Stimulated activated CD4-positive, alpha-beta T cell treated with anti-CD3 and anti-CD28 coated beads, Interleukin-4, amount 100 ng/mL, for 48 hours (primary cell): ENCODE measurements at regions not wholly inside any gene's neighbourhood (a gene's known extent, or its start where the extent isn't known, plus 50 kb on each side); places are given as distances from the start of the nearest gene placed in this dataset.
"Not testable (repeated sequence)": the region's sequence is repeated elsewhere in the genome, so short reads cannot be mapped to it uniquely, and the experiment has no call there.

Source experiments
- DNase-seq, 2 donors: peaks; one replicate each; pipeline ENCODE4 v3.0.0-alpha.2; 2020; ENCODE audit warnings: low read depth in 2 of 2

GRCh38 chr1:79543394-79543793 lies 536.9 kb upstream of the ADGRL4 start:
- DNase-seq: no peak

- no peak for DNase-seq
These were observed 532.5 kb upstream of the ADGRL4 start for GRCh38 chr1:79539001-79539400.

GRCh38 chr1:79532555-79532954 lies 526.0 kb upstream of the ADGRL4 start:
- no peak for DNase-seq

- DNase-seq: no peak
These were observed 525.3 kb upstream of the ADGRL4 start for GRCh38 chr1:79531790-79532189.

DNA sequence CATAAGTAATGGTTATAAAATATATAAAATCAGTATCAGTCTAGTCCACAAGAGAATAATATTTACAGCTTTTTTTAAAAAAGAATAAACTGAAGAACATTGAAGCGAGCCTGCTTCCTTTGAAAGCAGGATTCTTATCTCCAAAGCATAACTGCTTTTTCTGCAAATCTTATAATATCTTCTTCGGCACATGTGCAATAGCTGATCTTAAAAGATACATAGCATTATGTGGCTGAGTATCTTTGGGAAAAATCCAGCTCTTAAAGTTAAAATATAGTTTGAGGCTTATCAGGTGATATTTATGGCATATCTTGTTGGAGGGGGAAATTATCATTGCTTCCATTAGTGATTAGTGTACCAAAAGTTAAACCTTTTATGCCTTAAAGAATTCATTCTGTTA lies 523.9 kb upstream of the ADGRL4 start:
- no peak for DNase-seq

DNA sequence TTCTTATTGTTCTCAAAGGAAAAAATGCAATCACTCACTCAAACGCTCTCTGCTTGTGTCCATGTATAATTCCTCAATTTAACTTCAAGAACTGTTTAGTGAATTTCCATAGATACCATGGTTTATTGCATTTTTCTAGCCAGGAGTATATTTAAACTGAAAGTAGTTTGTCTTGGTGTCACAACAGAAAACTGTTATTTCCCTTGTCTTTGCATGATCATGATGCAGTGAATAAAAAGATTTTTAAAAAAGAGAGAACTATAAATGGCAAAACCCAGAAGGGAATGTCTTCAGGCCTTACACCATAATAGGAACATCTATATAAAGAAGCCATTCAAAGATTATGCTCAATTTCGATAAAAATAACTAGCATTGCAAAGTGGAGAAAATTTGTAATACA lies 523.5 kb upstream of the ADGRL4 start:
- no peak for DNase-seq

- DNase-seq: no peak
These were observed 517.6 kb upstream of the ADGRL4 start for GRCh38 chr1:79524126-79524525.

GRCh38 chr1:79519084-79519760 lies 512.7 kb upstream of the ADGRL4 start:
- no peak for DNase-seq

DNA sequence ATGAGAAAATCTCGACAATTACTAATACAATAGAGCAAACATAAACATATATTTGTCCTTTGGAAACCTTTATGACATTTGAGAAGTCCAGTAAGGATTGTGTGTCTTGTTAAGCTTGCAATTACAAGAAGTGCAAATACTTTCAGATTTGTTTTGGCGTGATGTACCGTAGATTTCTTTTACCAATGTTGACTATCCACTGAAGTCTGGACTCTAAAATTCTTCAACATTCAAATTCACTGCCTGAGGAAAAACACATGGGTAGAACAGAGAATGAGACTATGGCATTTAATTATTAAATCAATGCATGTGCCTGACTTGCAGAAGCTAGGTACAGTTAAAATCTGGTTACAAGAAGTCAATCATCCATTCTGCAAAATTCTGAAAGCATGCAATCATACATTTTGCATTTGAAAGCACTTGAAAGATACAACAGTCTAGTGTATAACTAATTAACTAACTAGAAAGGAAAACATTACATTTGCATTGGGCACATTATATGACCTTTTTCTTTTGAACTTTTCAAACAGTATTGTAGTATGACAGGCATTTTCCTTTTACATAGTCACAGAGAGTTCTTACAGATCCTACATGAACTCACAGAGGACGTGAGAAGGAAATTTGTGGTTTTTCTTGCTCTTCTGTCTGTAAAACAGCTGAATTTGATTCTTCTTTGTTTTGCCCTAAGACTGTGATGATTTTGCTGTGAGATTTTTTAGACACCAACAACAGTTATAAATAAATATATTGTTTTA lies 511.1 kb upstream of the ADGRL4 start:
- DNase-seq: no peak

DNA sequence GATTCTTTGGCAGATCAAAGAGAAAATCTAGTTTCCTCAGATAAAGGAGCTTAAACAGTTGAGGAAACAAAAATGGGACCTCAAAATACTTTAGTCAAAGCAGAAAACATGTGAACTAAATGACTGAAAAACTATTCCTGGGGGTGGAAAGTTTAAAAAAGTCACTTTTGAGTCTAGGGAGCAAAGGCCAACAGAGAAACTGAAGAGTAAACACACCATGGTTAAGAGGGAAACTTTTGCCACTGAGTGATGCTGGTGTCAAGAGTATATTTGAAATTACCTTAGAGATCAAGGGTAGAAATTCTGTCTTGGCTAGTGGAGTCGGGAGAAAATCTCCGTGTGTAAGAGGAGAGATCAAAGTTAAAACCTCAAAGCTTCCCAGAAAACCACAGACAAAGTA lies 501.2 kb upstream of the ADGRL4 start:
- DNase-seq: no peak

DNA sequence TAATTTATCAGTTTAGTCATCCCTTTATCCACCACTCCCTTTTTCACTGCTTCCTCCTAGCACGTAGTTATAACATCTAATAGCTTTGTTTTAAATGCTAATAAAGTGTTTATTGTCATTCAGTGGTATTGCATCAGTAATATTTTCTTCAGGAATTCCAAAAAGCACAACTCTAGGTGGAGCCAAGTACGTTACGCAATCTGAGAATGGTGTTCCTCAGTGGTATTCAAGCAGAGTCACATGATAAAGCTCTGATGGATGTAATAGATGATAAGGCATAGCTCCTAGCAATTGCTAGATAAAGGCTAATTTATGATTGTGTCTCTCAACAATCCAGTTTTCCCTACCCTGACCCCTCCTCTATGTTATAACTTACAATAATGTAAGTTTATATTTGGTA lies 494.6 kb upstream of the ADGRL4 start:
- no peak for DNase-seq

DNA sequence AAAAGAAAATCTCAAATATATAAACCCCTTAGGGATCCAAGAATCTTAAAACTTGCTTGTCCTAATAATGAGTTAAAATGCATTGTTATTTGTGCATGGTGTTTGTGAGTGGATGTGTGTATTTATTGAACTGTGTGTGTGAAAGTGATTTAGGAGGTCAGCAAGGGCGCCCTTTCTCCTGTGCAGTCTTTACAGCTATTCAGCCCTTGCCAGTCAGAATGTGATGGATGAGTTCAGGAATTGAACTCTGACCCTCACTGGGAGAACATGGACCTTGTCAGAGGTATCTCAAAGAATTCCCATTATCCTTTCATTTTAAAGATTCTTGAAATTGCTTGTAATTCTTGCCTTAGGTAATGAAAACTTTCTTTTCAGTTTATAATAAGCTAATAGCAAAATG lies 493.0 kb upstream of the ADGRL4 start:
- DNase-seq: no peak

GRCh38 chr1:79497193-79497773 lies 490.8 kb upstream of the ADGRL4 start:
- DNase-seq: no peak

GRCh38 chr1:79496129-79496528 lies 489.6 kb upstream of the ADGRL4 start:
- no peak for DNase-seq

- not testable (repeated sequence) for DNase-seq
These were observed 487.2 kb upstream of the ADGRL4 start for GRCh38 chr1:79493702-79494101.

GRCh38 chr1:79488572-79489121 lies 482.1 kb upstream of the ADGRL4 start:
- not testable (repeated sequence) for DNase-seq

DNA sequence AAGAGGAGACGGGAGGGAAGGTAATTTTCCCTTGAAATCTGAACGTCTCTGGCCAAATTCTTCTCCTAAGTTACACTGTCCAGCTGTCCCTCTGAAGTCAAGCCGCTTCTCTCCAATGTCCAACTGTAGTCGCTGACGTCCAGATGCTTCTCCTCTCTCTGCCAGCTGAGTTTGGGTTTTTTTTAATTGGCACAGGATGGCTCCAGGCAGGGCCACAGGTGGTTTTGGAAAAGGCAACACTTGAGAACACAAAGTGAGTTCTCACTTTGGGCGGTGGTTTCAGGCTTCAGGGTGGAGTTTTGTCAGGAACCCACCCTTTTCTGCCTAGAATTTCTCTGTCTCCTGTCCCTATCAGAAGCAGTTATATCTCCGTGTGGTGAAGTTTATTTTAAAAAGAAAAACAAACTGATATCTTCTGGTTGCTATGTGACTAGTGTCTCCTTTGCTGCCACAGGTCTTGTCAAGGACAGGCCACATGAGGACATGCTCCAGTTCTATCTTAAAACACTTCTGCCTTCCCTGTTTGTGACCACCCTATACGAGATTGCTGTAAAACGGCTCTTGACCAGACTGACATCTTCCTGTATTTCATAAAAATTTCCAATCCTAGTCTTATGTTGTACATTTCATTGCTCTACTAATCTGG lies 472.3 kb upstream of the ADGRL4 start:
- DNase-seq: no peak

- no peak for DNase-seq
These were observed 471.6 kb upstream of the ADGRL4 start for GRCh38 chr1:79478160-79478559.

DNA sequence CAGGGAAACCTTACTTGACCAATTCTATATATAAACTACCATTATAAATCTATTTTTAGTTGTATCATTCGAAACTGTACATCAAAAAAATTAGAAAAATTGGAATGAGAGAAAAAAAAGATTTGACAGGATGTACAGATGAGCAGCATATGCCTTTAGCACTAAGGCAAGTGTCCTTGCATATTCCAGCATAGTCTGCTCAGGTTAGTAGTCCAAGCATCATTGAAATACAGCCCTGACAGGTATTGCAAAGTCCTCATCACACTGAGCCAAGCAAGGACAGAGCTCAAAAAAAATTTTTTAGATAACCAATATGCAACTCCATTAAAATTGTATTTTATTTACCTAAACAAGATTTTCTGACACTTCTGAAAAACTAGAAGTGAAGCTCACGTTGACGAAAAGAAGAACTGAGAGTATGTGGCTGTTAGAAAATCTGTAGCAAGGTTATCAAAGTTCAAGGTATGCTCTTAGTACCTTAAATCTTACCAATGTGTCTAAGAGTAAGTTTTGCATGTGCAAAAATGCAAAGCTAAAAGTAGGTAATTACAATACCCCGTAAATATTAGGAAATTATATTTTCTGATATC lies 465.6 kb upstream of the ADGRL4 start:
- no peak for DNase-seq

DNA sequence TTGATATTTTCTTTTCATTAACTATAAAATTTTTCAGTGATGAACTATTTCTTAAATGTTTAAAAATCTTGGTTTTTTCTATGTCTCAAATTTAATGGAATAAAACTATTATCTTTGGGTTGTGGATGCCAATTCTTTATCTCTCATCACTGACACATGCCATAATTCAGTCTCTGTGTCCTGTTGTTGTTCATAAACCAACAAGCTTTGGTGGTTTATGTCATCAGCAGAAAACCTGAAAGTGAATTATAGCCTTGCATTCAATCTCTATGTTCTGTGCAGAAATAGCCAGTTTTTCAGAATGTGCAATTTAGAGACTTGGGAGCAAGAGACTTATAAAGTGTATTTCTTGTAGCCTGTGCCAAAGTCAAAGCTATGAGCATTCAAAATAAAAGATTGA lies 462.6 kb upstream of the ADGRL4 start:
- DNase-seq: no peak

DNA sequence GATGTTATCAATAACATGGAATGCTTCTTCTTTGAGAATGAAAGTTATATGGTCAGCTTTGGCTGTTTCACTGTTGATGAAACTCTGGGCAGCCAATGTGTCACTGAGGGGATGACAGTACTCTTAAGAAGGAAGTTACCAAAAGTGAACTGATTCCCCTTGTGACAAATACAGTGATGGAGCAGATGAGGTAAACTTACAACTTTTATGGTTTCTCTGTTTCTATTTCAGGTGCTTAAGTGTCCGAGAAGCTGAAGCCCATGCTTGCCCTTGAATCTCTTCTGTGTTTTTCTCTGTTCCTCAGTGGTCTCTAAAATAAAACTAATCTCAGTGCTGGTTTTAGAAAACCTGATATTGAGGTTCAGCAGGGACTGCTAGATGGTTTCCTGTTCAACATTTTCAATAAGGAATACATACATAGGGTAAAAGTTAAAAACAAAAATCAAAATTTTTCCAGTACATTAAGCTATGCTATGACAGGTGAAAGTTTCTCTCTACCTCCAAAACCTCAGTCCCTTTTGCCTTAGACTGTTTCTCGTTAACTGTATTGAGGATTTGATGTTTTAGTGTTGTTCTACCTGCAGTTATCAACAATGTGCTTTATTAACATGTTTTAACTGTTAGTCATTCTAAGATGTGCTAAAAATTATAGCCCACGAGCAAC lies 454.4 kb upstream of the ADGRL4 start:
- DNase-seq: no peak
